OCI-LY3 (cell line): ENCODE measurements at regions not wholly inside any gene's neighbourhood (a gene's known extent, or its start where the extent isn't known, plus 50 kb on each side); places are given as distances from the start of the nearest gene placed in this dataset.
"Not testable (repeated sequence)": the region's sequence is repeated elsewhere in the genome, so short reads cannot be mapped to it uniquely, and the experiment has no call there.

ENCODE experiments used
- H2AFZ ChIP-seq: fragments of 200-600, 300-600 bp; shearing (Covaris generic); 2 replicates; pipeline ENCODE4 v1.6.0; 2014; ENCODE audit warnings: antibody characterized with exemption, low read depth, low read length
- H3K27ac ChIP-seq: fragments of 200-600, 300-600 bp; sonication (generic); 2 replicates; pipeline ENCODE4 v1.5.1; 2014; ENCODE audit warnings: mild to moderate bottlenecking, low read length, moderate library complexity, mixed read lengths
- H3K27me3 ChIP-seq: fragments of 200-600, 300-600 bp; sonication (generic); 2 replicates; pipeline ENCODE4 v1.6.1; 2014; ENCODE audit warnings: low read depth, low read length, mixed read lengths
- H3K36me3 ChIP-seq: fragments of 200-600, 300-600 bp; sonication (generic); replicated peaks from 2 replicates; pipeline ENCODE3; 2014; ENCODE audit warnings: low read depth, low read length, mixed read lengths
- H3K4me1 ChIP-seq: fragments of 300-600, 200-600 bp; sonication (generic); 2 replicates; pipeline ENCODE4 v1.6.1; 2014; ENCODE audit warnings: low read length, mixed read lengths
- H3K4me2 ChIP-seq: fragments of 200-600, 300-600 bp; sonication (generic); 2 replicates; pipeline ENCODE4 v1.6.1; 2014; ENCODE audit warnings: low read length, mixed read lengths
- H3K4me3 ChIP-seq: fragments of 300-600, 200-600 bp; sonication (generic); 2 replicates; pipeline ENCODE4 v1.5.1; 2014; ENCODE audit warnings: antibody characterized with exemption, mild to moderate bottlenecking, low read length, moderate library complexity
- H3K79me2 ChIP-seq: fragments of 300-600, 200-600 bp; shearing (Covaris generic); 2 replicates; pipeline ENCODE4 v1.6.1; 2014; ENCODE audit warnings: mild to moderate bottlenecking, low read length, mixed read lengths
- H3K9ac ChIP-seq: fragments of 300-600, 200-600 bp; shearing (Covaris generic); 2 replicates; pipeline ENCODE4 v1.6.0; 2014; ENCODE audit warnings: mild to moderate bottlenecking, low read length, moderate library complexity
- H3K9me3 ChIP-seq: fragments of 200-600, 300-600 bp; shearing (Covaris generic); 2 replicates; pipeline ENCODE4 v1.6.1; 2014; ENCODE audit warnings: low read length, mixed read lengths; ENCODE audit not compliant: insufficient read depth
- H4K20me1 ChIP-seq: fragments of 200-600, 300-600 bp; sonication (generic); 2 replicates; pipeline ENCODE4 v1.6.1; 2016; ENCODE audit warnings: low read length, mixed read lengths; ENCODE audit not compliant: insufficient read depth
- EZH2phosphoT487 ChIP-seq: fragments of 200-600 bp; shearing (Covaris generic); IDR thresholded peaks from 2 replicates; pipeline ENCODE4 v1.6.1; 2018; ENCODE audit warnings: antibody characterized with exemption, mixed run types, low read depth
- TF ChIP-seq, protein P1 (sequence below): fragments of 200-600, 300-600 bp; sonication (generic); IDR thresholded peaks from 2 replicates; pipeline ENCODE4 v1.5.1; 2014; ENCODE audit warnings: antibody characterized with exemption, low read length, low read depth

DNA sequence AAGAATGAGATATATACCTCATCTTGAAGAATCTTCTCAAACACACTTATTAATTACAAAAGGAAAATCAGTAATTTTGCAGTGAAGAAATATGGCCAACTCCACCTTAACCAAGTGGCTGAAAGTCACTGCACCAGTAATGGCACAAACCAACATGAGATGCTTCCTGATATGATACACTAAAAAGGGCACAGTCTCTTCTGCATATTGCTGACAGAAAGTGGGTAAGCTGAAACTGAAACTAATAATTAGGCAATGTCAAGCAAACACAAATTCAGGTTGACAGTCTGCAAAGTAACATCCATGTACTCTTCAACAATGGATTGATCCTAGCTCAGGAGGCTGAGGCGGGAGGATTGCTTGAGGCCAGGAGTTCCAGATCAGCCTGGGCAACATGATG lies 56.1 kb downstream of the ZNF22 start:
- not testable (repeated sequence) for H3K4me3 ChIP-seq, H3K4me2 ChIP-seq

DNA sequence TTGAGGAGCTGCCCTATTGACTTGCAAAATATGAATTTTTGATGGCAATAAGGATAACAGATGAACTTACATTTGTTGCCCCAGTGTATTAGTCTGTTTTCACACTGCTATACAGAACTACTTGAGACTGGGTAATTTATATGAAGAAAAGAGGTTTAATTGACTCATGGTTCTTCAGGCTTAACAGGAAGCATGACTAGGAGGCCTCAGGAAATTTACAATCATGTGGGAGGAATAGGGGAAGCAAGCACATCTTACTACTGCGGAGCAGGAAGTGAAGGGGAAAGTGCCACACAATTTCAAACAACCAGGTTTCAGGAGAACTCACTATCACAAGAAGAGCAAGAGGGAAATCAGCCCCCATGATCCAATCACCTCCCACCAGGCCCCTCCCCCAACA lies 57.9 kb downstream of the ZNF22 start:
- H2AFZ ChIP-seq: no peak overlapping the region
- no peak overlapping the region for H3K9ac ChIP-seq
- H3K79me2 ChIP-seq: no peaks in the 10 kb centered on the region
- H3K27ac ChIP-seq: no peak overlapping the region
- no peaks in the 10 kb centered on the region for H3K4me1 ChIP-seq
- H4K20me1 ChIP-seq: no peaks in the 10 kb centered on the region
- no peak for TF ChIP-seq EZH2phosphoT487
- TF ChIP-seq, protein P1, sequence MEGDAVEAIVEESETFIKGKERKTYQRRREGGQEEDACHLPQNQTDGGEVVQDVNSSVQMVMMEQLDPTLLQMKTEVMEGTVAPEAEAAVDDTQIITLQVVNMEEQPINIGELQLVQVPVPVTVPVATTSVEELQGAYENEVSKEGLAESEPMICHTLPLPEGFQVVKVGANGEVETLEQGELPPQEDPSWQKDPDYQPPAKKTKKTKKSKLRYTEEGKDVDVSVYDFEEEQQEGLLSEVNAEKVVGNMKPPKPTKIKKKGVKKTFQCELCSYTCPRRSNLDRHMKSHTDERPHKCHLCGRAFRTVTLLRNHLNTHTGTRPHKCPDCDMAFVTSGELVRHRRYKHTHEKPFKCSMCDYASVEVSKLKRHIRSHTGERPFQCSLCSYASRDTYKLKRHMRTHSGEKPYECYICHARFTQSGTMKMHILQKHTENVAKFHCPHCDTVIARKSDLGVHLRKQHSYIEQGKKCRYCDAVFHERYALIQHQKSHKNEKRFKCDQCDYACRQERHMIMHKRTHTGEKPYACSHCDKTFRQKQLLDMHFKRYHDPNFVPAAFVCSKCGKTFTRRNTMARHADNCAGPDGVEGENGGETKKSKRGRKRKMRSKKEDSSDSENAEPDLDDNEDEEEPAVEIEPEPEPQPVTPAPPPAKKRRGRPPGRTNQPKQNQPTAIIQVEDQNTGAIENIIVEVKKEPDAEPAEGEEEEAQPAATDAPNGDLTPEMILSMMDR: no peak
- no peaks in the 10 kb centered on the region for H3K36me3 ChIP-seq
- no peaks in the 10 kb centered on the region for H3K9me3 ChIP-seq
- H3K4me3 ChIP-seq: no peak overlapping the region
- H3K27me3 ChIP-seq: no peaks in the 10 kb centered on the region
- H3K4me2 ChIP-seq: no peak overlapping the region

More for the DNA sequence above, 56.1 kb downstream of the ZNF22 start:
- H3K9ac ChIP-seq, H4K20me1 ChIP-seq, H3K36me3 ChIP-seq, H3K79me2 ChIP-seq, H2AFZ ChIP-seq, H3K27me3 ChIP-seq, H3K4me1 ChIP-seq, H3K9me3 ChIP-seq, H3K27ac ChIP-seq: not testable (repeated sequence)

DNA sequence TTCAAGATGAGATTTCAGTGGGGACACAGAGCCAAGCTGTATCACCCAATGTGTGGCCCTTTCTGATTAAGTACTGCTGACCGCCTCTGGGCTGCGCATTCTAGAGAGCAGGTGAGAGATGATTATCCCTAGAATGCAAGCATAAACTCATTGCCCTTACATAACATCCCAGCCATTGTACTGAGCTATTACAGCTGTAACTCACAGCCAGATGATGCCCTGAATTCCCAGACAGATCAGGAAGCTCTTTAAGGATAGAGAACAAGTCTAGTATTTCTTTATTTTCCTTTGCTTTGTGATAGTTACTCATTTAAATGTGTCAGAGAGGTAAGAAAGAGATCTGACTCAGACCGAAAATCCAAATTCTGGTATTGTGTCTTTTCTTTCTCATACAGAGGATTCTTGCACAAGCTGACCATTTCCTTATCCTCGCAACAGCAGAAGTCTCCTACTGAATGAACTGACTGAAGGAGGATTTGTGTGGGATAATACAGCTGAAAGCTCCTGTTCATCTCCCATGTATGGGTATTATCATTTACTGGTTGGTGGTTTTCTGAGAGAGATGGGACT lies 58.4 kb downstream of the ZNF22 start:
- Histone ChIP-seq H3K9ac (no peak overlapping the region), H3K9me3 (no peaks in the 10 kb centered on the region), H3K27me3 (no peaks in the 10 kb centered on the region), H3K79me2 (no peaks in the 10 kb centered on the region), H3K4me2 (no peak overlapping the region), H3K4me1 (no peaks in the 10 kb centered on the region), H3K36me3 (no peaks in the 10 kb centered on the region), H4K20me1 (no peaks in the 10 kb centered on the region), H3K4me3 (no peak overlapping the region), H2AFZ (no peak overlapping the region), H3K27ac (no peak overlapping the region)
- TF ChIP-seq, protein P1: no peak
- no peak for TF ChIP-seq EZH2phosphoT487

DNA sequence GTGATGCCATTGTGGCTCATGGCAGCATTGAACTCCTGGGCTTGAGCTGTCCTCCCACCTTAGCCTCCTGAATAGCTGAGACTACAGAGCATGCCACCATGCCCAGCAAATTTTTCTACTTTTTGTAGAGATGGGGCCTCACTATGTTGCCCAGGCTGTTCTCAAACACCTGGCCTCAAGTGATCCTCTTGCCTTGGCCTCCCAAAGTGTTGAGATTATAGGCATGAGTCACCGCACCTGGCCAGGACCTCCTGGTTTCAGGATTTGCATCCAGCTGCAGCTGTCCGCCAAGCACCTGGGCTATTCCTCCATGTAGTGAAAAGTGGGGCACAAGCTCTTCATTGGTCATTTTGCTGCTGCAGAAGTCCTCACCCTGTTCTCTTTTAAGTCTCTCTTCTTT lies 58.9 kb downstream of the ZNF22 start:
- H3K9me3 ChIP-seq: no peaks in the 10 kb centered on the region
- H3K27me3 ChIP-seq: no peaks in the 10 kb centered on the region
- H3K36me3 ChIP-seq: no peaks in the 10 kb centered on the region
- no peak overlapping the region for H2AFZ ChIP-seq
- no peak for TF ChIP-seq EZH2phosphoT487
- TF ChIP-seq, protein P1: no peak
- H3K27ac ChIP-seq: no peak overlapping the region
- no peaks in the 10 kb centered on the region for H3K79me2 ChIP-seq
- no peaks in the 10 kb centered on the region for H3K4me1 ChIP-seq
- H4K20me1 ChIP-seq: no peaks in the 10 kb centered on the region
- no peak overlapping the region for H3K9ac ChIP-seq
- no peak overlapping the region for H3K4me3 ChIP-seq
- no peak overlapping the region for H3K4me2 ChIP-seq

DNA sequence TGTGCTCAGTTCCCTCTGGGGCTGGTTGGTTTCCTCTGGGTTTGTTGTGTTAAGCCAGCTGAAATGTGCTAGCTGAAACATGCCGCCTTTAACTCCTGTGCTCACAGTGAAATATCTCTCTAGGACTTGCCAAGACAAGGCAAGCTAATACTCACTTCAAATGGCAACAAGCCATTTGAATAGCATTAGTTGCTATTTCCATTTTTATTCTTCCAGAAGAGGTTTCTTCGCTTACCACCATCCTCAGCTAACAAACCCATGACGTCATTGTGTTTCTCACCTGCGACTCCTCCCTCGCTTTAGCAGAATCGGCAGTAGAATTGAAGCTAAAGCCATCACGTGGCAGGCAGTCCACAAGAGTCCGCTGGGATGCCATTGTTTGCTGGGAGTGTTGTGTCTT lies 61.3 kb downstream of the ZNF22 start:
- no peak overlapping the region for H3K27ac ChIP-seq
- H3K36me3 ChIP-seq: no peaks in the 10 kb centered on the region
- no peaks in the 10 kb centered on the region for H4K20me1 ChIP-seq
- no peaks in the 10 kb centered on the region for H3K4me1 ChIP-seq
- H3K4me2 ChIP-seq: no peak overlapping the region
- H2AFZ ChIP-seq: no peak overlapping the region
- H3K79me2 ChIP-seq: no peaks in the 10 kb centered on the region
- H3K9me3 ChIP-seq: no peaks in the 10 kb centered on the region
- no peaks in the 10 kb centered on the region for H3K27me3 ChIP-seq
- no peak overlapping the region for H3K4me3 ChIP-seq
- no peak overlapping the region for H3K9ac ChIP-seq
- TF ChIP-seq, protein P1: no peak
- TF ChIP-seq EZH2phosphoT487: no peak
